Activated CD4-positive, alpha-beta T cell treated with anti-CD3 and anti-CD28 coated beads for 4 hours (primary cell): ENCODE measurements at regions not wholly inside any gene's neighbourhood (a gene's known extent, or its start where the extent isn't known, plus 50 kb on each side); places are given as distances from the start of the nearest gene placed in this dataset.

ENCODE experiments used
- DNase-seq, 2 donors: peaks; one replicate each; pipeline ENCODE4 v3.0.0-alpha.2; 2020

GRCh38 chr10:21169271-21169670, 272.2 kb upstream of the NEBL start:
- no peak for DNase-seq

GRCh38 chr10:21167288-21168010, 270.3 kb upstream of the NEBL start:
- DNase-seq = no peak

GRCh38 chr10:21166557-21167287, 269.6 kb upstream of the NEBL start:
- DNase-seq = no peak

GRCh38 chr10:21165489-21165888, 268.4 kb upstream of the NEBL start:
- no peak for DNase-seq

- DNase-seq = no peak
These were observed 267.6 kb upstream of the NEBL start for GRCh38 chr10:21164687-21165086.

- DNase-seq = no peak
These were observed 265.8 kb upstream of the NEBL start for GRCh38 chr10:21162948-21163347.

GRCh38 chr10:21161647-21162046, 264.5 kb upstream of the NEBL start:
- DNase-seq = no peak

GRCh38 chr10:21161090-21161625, 264.0 kb upstream of the NEBL start:
- DNase-seq = no peak

GRCh38 chr10:21160116-21160515, 263.0 kb upstream of the NEBL start:
- DNase-seq = no peak

- no peak for DNase-seq
These were observed 262.6 kb upstream of the NEBL start for GRCh38 chr10:21159669-21160068.

- no peak for DNase-seq
These were observed 261.2 kb upstream of the NEBL start for GRCh38 chr10:21158301-21158700.

GRCh38 chr10:21157664-21158063, 260.6 kb upstream of the NEBL start:
- DNase-seq = no peak

- DNase-seq = no peak
These were observed 253.1 kb upstream of the NEBL start for GRCh38 chr10:21150166-21150565.

- no peak for DNase-seq
These were observed 249.3 kb upstream of the NEBL start for GRCh38 chr10:21146436-21146789.

- DNase-seq = no peak
These were observed 248.8 kb upstream of the NEBL start for GRCh38 chr10:21145751-21146435.

GRCh38 chr10:21144047-21144446, 246.9 kb upstream of the NEBL start:
- DNase-seq = no peak

GRCh38 chr10:21141946-21142492, 244.9 kb upstream of the NEBL start:
- DNase-seq = no peak

- DNase-seq = no peak
These were observed 241.7 kb upstream of the NEBL start for GRCh38 chr10:21138769-21139340.

- DNase-seq = no peak
These were observed 238.2 kb upstream of the NEBL start for GRCh38 chr10:21135023-21135931.

GRCh38 chr10:21134645-21135022, 237.5 kb upstream of the NEBL start:
- DNase-seq = no peak

- DNase-seq = no peak
These were observed 233.8 kb upstream of the NEBL start for GRCh38 chr10:21130683-21131442.
